DMS79 treated with DMSO at 0.1 percent for 48 hours (cell line): ENCODE measurements at regions not wholly inside any gene's neighbourhood (a gene's known extent, or its start where the extent isn't known, plus 50 kb on each side); places are given as distances from the start of the nearest gene placed in this dataset.
"Not testable (repeated sequence)": the region's sequence is repeated elsewhere in the genome, so short reads cannot be mapped to it uniquely, and the experiment has no call there.

ENCODE experiments used
- DNase-seq: peaks from one replicate; lab custom pipeline; 2025; lab: John Stamatoyannopoulos, UW

- DNase-seq: no peak
Observed at GRCh38 chr14:25868521-25869314, 729.1 kb downstream of the NOVA1 start.

- DNase-seq: no peak
Observed at GRCh38 chr14:25861406-25861805, 736.4 kb downstream of the NOVA1 start.

- DNase-seq: no peak
Observed at GRCh38 chr14:25848601-25849000, 749.2 kb downstream of the NOVA1 start.

- no peak for DNase-seq
Observed at GRCh38 chr14:25846246-25846645, 751.6 kb downstream of the NOVA1 start.

GRCh38 chr14:25843481-25844470 is 754.1 kb downstream of the NOVA1 start:
- DNase-seq: no peak

GRCh38 chr14:25841226-25841625 is 756.6 kb downstream of the NOVA1 start:
- no peak for DNase-seq

GRCh38 chr14:25837551-25837965 is 760.3 kb downstream of the NOVA1 start:
- DNase-seq: no peak

GRCh38 chr14:25836636-25837035 is 761.2 kb downstream of the NOVA1 start:
- DNase-seq: no peak

GRCh38 chr14:25833341-25834126 is 764.3 kb downstream of the NOVA1 start:
- DNase-seq: no peak

GRCh38 chr14:25832585-25832984 is 765.2 kb downstream of the NOVA1 start:
- no peak for DNase-seq

GRCh38 chr14:25828562-25828961 is 769.3 kb downstream of the NOVA1 start:
- no peak for DNase-seq

- DNase-seq: no peak
Observed at GRCh38 chr14:25826105-25826504, 771.7 kb downstream of the NOVA1 start.

- no peak for DNase-seq
Observed at GRCh38 chr14:25820368-25820767, 770.4 kb upstream of the STXBP6 start.

GRCh38 chr14:25814622-25815021 is 764.7 kb upstream of the STXBP6 start:
- DNase-seq: not testable (repeated sequence)

GRCh38 chr14:25803386-25804018 is 753.6 kb upstream of the STXBP6 start:
- peak; percentile 89 for DNase-seq

- DNase-seq: no peak
Observed at GRCh38 chr14:25800841-25801240, 750.9 kb upstream of the STXBP6 start.

- no peak for DNase-seq
Observed at GRCh38 chr14:25788252-25788651, 738.3 kb upstream of the STXBP6 start.

- no peak for DNase-seq
Observed at GRCh38 chr14:25765909-25766308, 716.0 kb upstream of the STXBP6 start.

GRCh38 chr14:25759920-25760655 is 710.1 kb upstream of the STXBP6 start:
- DNase-seq: no peak

GRCh38 chr14:25759256-25759655 is 709.3 kb upstream of the STXBP6 start:
- DNase-seq: no peak

GRCh38 chr14:25757364-25757763 is 707.4 kb upstream of the STXBP6 start:
- no peak for DNase-seq
